HG03066 (cell line): ENCODE measurements at regions not wholly inside any gene's neighbourhood (a gene's known extent, or its start where the extent isn't known, plus 50 kb on each side); places are given as distances from the start of the nearest gene placed in this dataset.

Experiments
- ATAC-seq: cut with Tn5 transposase; IDR thresholded peaks from one replicate; pipeline ENCODE4 v1.9.1; 2021; ENCODE audit warnings: low read depth; ENCODE audit not compliant: unreplicated experiment

- ATAC-seq = no peak
Observed at GRCh38 chr10:33126742-33127141, 168.7 kb upstream of the ITGB1 start.

GRCh38 chr10:33125522-33126517 is 167.8 kb upstream of the ITGB1 start:
- ATAC-seq = no peak

DNA sequence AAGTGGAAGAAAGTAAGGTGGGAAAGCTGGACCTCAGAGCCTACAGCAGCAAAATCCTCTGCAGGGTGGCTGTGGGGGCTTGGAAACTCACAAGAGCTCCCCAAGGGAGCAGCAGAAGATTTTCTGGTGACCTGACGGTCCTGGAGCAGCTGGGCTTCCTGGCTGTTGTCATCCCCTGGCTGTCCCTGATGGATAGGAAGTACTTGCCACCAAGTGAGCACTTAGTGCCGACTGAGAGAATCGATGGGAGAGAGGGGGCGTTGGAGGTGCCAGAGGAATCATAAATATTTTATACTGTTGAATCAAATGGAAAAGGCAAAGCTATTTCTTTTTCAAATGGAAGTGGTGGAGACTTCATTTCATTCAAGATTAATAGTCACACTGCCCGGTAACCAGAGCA is 167.1 kb upstream of the ITGB1 start:
- ATAC-seq = no peak

GRCh38 chr10:33123680-33124079 is 165.7 kb upstream of the ITGB1 start:
- no peak for ATAC-seq

- no peak for ATAC-seq
Observed at GRCh38 chr10:33122014-33122809, 164.2 kb upstream of the ITGB1 start.

GRCh38 chr10:33120700-33121099 is 162.7 kb upstream of the ITGB1 start:
- no peak for ATAC-seq

DNA sequence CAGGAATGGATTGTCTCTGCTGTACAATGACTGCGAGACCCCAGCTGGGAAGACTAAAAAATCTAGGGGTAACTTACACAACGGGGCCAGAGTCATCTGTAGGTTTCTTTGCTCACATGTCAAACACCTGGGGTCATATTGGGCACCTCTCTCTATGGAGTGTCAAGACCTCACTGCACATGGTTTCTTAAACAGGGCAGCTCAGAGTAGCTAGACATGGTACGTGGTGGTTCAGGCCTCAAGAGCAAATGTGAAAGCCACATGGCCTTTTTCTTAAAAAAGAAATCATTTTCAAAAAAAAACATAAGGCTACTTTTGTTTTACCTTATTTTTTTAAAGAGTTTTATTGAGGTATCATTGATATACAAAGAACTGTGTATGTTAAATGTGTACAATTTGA is 162.2 kb upstream of the ITGB1 start:
- ATAC-seq = no peak

GRCh38 chr10:33117816-33118215 is 159.8 kb upstream of the ITGB1 start:
- ATAC-seq = no peak

GRCh38 chr10:33117230-33117629 is 159.2 kb upstream of the ITGB1 start:
- no peak for ATAC-seq

DNA sequence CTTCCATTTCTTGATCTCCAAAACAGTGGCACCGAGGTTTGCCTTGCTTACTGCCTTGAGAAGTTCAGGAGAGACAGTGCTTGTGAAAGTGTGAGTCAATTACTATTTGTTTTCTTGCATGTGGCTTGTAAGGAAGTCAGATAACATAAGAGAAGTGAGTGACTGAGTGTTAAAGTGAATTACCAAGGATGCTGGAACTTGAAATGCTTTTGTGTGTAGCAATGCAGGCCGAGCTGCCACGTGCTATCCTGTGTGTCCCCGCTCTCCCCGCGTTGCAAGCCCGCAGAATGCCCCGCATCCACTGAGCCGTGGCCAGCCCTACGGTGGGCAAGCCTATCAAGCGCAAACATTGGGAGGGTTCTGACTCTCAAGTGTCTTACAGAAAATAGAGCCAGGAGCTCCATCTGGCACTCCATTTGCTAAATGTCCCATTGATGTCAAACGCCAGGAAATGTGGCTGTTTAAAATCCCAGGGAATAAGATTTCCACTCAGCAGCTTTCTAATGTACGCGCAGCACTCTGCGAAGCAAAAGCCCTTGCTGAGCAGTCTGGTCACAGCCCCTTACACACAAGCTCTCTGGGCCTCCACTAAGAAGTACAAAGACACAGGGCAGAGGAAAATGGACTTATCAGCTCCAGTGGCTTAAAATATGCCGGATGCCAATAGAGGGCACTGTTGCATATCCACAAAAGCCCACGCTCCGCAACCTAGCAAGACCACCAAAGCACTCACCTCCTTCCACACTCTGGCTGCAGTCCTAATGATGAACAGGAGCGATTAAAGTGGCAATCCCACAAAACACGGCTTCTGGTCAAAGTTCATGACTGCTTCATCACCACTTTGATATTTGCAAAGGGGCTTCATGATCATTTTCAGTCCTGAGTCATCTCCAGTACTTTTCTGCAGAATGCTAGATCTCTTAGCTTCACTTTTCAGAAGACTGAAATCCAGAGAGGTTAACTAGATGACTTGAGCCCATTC is 158.0 kb upstream of the ITGB1 start:
- no peak for ATAC-seq

DNA sequence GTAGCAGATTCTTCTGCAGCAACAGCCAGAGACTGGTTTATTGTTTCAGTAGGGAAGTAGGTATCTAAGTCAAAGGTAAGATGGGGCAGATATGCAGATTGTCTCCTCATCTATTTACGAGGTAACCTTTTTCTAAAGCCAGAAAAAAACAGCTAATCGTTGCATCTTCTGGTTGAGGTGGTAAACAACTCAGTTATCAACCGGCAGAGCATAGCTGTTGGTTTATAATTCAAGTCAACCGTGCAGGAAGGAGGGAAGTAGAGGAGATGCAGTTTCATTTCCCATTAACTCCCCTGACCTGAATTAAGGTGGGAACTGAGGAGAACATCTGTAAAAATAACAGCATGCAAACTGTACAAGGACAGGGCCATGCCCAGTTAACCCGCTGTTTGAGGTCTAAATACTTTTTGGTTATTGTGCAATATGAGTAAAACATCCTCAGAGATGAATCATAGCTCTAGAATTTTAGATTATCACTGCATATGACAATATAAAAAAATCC is 156.5 kb upstream of the ITGB1 start:
- no peak for ATAC-seq

DNA sequence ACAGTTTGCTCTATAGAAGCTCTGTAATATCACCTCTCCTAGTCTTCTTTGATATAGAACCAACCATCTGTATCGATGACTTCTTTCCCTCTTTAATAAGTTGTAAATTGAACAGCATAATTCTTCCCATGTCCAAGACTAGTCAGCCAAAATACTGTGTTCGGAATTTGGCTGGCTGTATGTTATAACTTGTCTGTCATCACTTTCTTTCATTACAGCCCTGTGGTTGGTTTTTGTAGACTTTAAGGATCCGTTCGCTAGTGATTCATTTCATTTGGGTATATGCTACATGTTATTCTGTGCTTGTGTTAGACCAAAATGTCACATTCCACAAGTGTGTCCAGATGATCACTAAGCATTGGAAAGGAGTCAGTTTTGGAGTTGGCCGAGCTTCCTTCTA is 155.4 kb upstream of the ITGB1 start:
- ATAC-seq = no peak

GRCh38 chr10:33112831-33113455 is 154.9 kb upstream of the ITGB1 start:
- ATAC-seq = no peak

GRCh38 chr10:33111488-33112051 is 153.5 kb upstream of the ITGB1 start:
- no peak for ATAC-seq

- no peak for ATAC-seq
Observed at GRCh38 chr10:33109788-33110469, 151.9 kb upstream of the ITGB1 start.

- no peak for ATAC-seq
Observed at GRCh38 chr10:33109384-33109783, 151.4 kb upstream of the ITGB1 start.

GRCh38 chr10:33107953-33108352 is 149.9 kb upstream of the ITGB1 start:
- no peak for ATAC-seq

GRCh38 chr10:33106767-33107166 is 148.7 kb upstream of the ITGB1 start:
- no peak for ATAC-seq

- ATAC-seq = no peak
Observed at GRCh38 chr10:33103863-33104379, 145.9 kb upstream of the ITGB1 start.
